SK-N-SH (cell line): ENCODE measurements at regions not wholly inside any gene's neighbourhood (a gene's known extent, or its start where the extent isn't known, plus 50 kb on each side); places are given as distances from the start of the nearest gene placed in this dataset.

Experiments used
- CTCF ChIA-PET: fragments of 300-600, 350-600 bp; formaldehyde crosslinking; extraction: SDS; loops from one replicate; lab custom pipeline; 2021; lab: Yijun Ruan, JAX
- POLR2A ChIA-PET: fragments of 350-600 bp; sonication (Branson Sonifier 250); formaldehyde crosslinking; extraction: SDS; loops from one replicate; lab custom pipeline; 2020; ENCODE audit warnings: antibody characterized with exemption, inconsistent platforms; lab: Yijun Ruan, JAX
- DNase-seq: peaks from one replicate; pipeline ENCODE4 v3.0.0; 2012
- H2AFZ ChIP-seq: fragments of 200-600 bp; sonication (generic); 2 replicates; pipeline ENCODE4 v1.8.1; 2016; ENCODE audit warnings: antibody characterized with exemption, mild to moderate bottlenecking, low read depth
- H3F3A ChIP-seq: fragments of 200-600 bp; sonication (generic); replicated peaks from 2 replicates; pipeline ENCODE3; 2016; ENCODE audit warnings: antibody characterized with exemption, mild to moderate bottlenecking; ENCODE audit not compliant: insufficient read depth
- H3K27ac ChIP-seq, 2 experiments: fragments of 200-500 bp in 1 of 2; fragments of 200-600 bp in 1 of 2; sonication (Bioruptor generic) in 1 of 2; sonication (generic), shearing (Covaris generic) in 1 of 2; 2 replicates each; pipeline versions ENCODE4 v1.5.1 to v1.6.1; 2014 to 2016; ENCODE audit warnings: low read depth in 2 of 2, inconsistent platforms in 1 of 2, low read length in 1 of 2, mild to moderate bottlenecking in 1 of 2, mixed read lengths in 1 of 2
- H3K27me3 ChIP-seq: fragments of 200-600 bp; sonication (generic), shearing (Covaris generic); 2 replicates; pipeline ENCODE4 v1.6.1; 2016; ENCODE audit warnings: mixed run types; ENCODE audit not compliant: insufficient read depth
- H3K36me3 ChIP-seq, 2 experiments: fragments of 200-500 bp in 1 of 2; fragments of 200-600 bp in 1 of 2; sonication (Bioruptor generic) in 1 of 2; sonication (generic) in 1 of 2; replicated peaks in 1 of 2; 2 replicates each; pipeline versions ENCODE3 to v1.5.1; 2014 to 2016; ENCODE audit warnings: low read length in 1 of 2, mild to moderate bottlenecking in 1 of 2; ENCODE audit not compliant: insufficient read depth in 2 of 2, control insufficient read depth in 1 of 2
- H3K4me1 ChIP-seq, 2 experiments: fragments of 200-500 bp in 1 of 2; fragments of 200-600 bp in 1 of 2; sonication (Bioruptor generic) in 1 of 2; sonication (generic), shearing (Covaris generic) in 1 of 2; 2 replicates each; pipeline versions ENCODE4 v1.5.1 to v1.6.1; 2014 to 2016; ENCODE audit warnings: low read depth in 1 of 2, low read length in 1 of 2, mixed run types in 1 of 2; ENCODE audit not compliant: insufficient read depth in 2 of 2, control insufficient read depth in 1 of 2
- H3K4me2 ChIP-seq: fragments of 200-600 bp; sonication (generic), shearing (Covaris generic); 2 replicates; pipeline ENCODE4 v1.6.1; 2017; ENCODE audit warnings: mixed run types
- H3K4me3 ChIP-seq, 2 experiments: fragments of 200-500 bp in 1 of 2; fragments of 200-600 bp in 1 of 2; sonication (Bioruptor generic) in 1 of 2; sonication (generic), shearing (Covaris generic) in 1 of 2; 2 replicates each; pipeline versions ENCODE4 v1.5.1 to v1.8.1; 2014 to 2016; ENCODE audit warnings: low read depth in 2 of 2, inconsistent platforms in 1 of 2, low read length in 1 of 2, mild to moderate bottlenecking in 1 of 2, mixed read lengths in 1 of 2, moderate library complexity in 1 of 2
- H3K79me2 ChIP-seq: fragments of 200-600 bp; sonication (generic); 2 replicates; pipeline ENCODE4 v1.8.1; 2017; ENCODE audit warnings: mild to moderate bottlenecking; ENCODE audit not compliant: insufficient read depth
- H3K9ac ChIP-seq: fragments of 200-600 bp; sonication (generic); 2 replicates; pipeline ENCODE4 v1.6.1; 2017; ENCODE audit warnings: mixed run types
- H3K9me2 ChIP-seq: fragments of 200-600 bp; sonication (generic); 2 replicates; pipeline ENCODE4 v1.6.1; 2017; ENCODE audit warnings: mixed run types
- H3K9me3 ChIP-seq: fragments of 200-600 bp; sonication (generic); 2 replicates; pipeline ENCODE4 v1.6.1; 2017; ENCODE audit warnings: mixed run types, mild to moderate bottlenecking, moderate library complexity
- H4K20me1 ChIP-seq: fragments of 200-600 bp; sonication (generic); 2 replicates; pipeline ENCODE4 v1.6.1; 2017; ENCODE audit warnings: mild to moderate bottlenecking, mixed run types; ENCODE audit not compliant: insufficient read depth
- ELF1 ChIP-seq: IDR thresholded peaks from 2 replicates; pipeline ENCODE4 v1.4.0; 2012
- EP300 ChIP-seq, 2 experiments: IDR thresholded peaks; 2 replicates each; pipeline versions ENCODE4 v1.4.0 to v1.6.1; 2012; ENCODE audit warnings: borderline replicate concordance in 1 of 2, low read depth in 1 of 2, low read length in 1 of 2
- FOXM1 ChIP-seq: IDR thresholded peaks from 2 replicates; pipeline ENCODE4 v1.4.0; 2012; ENCODE audit warnings: low read depth, mild to moderate bottlenecking
- GATA2 ChIP-seq: sonication (generic); formaldehyde crosslinking; IDR thresholded peaks from 2 replicates; pipeline ENCODE4 v1.5.0; 2020; ENCODE audit warnings: mild to moderate bottlenecking, missing genetic modification reagents
- MXI1 ChIP-seq: IDR thresholded peaks from 2 replicates; pipeline ENCODE4 v1.6.1; 2012; ENCODE audit warnings: mild to moderate bottlenecking, low read depth, low read length, improper control_type of control experiment
- RFX5 ChIP-seq: IDR thresholded peaks from 2 replicates; pipeline ENCODE4 v1.6.1; 2012; ENCODE audit warnings: mild to moderate bottlenecking, improper control_type of control experiment, low read length
- WGBS: methylation state at CpG from one replicate; pipeline ENCODE4 v1.1.6; 2017; ENCODE audit warnings: low lambda C conversion rate; 5-methylcytosine and 5-hydroxymethylcytosine counted together
- TF ChIP-seq, protein P1 (sequence below): IDR thresholded peaks from 2 replicates; pipeline ENCODE4 v1.4.0; 2012; ENCODE audit warnings: low read depth, borderline replicate concordance
- TF ChIP-seq, protein P2 (sequence below): fragments of 150-350 bp; IDR thresholded peaks from 2 replicates; pipeline ENCODE4 v1.6.1; 2016; ENCODE audit warnings: mild to moderate bottlenecking, low read depth, low read length

DNA sequence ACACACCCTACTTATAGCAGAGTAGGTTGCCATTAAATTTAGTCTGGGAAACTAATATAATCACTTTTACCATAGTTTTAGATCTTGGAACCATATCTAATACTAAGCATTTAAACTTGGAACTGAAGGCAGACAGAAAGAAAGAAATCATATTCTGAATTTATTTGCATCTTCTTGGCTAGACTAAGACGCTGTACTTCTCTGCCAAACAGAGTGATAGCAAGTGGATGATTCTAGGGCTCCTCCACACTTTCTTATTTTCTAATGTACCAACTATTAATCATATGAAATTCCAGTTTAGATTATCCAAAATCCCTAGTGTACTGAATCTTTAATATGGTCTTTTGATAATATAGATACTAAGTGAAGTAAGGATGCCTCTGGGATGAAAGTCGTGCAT is 277.0 kb downstream of the CENPW start:
- Histone ChIP-seq H3K4me1 (no peaks in the 10 kb centered on the region), H3K4me3 (no peak overlapping the region), H2AFZ (no peak overlapping the region), H3F3A (no peaks in the 10 kb centered on the region), H3K36me3 (no peaks in the 10 kb centered on the region), H3K4me2 (no peak overlapping the region), H3K79me2 (no peaks in the 10 kb centered on the region), H3K27ac (no peak overlapping the region), H4K20me1 (no peaks in the 10 kb centered on the region)
- no peak for DNase-seq
- WGBS: 10% methylated on average over 2 of the region's 2 CpGs
- TF ChIP-seq FOXM1 (no peak), GATA2 (CRISPR knock-in tag) (no peak)
- TF ChIP-seq, protein P1, sequence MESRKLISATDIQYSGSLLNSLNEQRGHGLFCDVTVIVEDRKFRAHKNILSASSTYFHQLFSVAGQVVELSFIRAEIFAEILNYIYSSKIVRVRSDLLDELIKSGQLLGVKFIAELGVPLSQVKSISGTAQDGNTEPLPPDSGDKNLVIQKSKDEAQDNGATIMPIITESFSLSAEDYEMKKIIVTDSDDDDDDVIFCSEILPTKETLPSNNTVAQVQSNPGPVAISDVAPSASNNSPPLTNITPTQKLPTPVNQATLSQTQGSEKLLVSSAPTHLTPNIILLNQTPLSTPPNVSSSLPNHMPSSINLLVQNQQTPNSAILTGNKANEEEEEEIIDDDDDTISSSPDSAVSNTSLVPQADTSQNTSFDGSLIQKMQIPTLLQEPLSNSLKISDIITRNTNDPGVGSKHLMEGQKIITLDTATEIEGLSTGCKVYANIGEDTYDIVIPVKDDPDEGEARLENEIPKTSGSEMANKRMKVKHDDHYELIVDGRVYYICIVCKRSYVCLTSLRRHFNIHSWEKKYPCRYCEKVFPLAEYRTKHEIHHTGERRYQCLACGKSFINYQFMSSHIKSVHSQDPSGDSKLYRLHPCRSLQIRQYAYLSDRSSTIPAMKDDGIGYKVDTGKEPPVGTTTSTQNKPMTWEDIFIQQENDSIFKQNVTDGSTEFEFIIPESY: no peak
- TF ChIP-seq, all 33 proteins: peak for 0
- no peaks in the 10 kb centered on the region for H3K27me3 ChIP-seq
- ChIA-PET CTCF (interaction anchor here (1.8 kb wide), 1 partner anchor 10 kb away, joined by 5 read pairs; no protein-coding TSS in a partner anchor), POLR2A (no interaction called here)
- no peaks in the 10 kb centered on the region for H3K9me2 ChIP-seq
- H3K9ac ChIP-seq: no peak overlapping the region
- H3K9me3 ChIP-seq: no peaks in the 10 kb centered on the region

DNA sequence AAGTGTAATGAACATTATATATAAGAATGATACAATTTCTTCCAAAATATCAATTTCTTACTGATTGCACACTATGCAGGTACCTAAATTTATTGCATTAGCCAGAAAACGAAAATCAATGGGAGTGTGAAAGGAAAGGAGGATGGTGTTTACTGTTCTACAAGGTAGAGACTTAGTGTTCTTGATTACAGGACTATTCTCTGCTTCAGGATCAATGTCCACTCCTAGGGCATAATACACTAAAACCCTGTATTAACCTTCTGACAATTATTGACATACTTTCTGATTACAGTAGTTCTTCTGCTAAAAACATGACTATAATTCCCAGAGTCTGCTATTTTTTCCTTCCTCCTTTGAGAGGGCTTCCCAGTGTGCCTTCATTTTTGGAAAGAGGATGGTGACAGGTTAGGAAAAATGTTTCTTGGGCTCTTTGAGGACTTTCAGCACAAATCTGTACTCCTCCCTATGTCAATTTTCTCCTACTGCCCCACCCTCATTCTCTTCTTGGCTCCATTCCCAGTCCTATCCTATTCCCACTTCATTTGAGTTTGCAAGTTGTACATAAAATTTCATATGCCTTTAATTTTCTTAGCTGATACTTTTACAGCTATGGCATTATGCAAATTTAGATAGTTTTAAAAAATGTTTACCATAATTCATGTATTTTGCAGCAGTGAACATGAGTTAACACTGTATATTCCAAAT is 278.9 kb downstream of the CENPW start:
- H3K4me1 ChIP-seq: no peaks in the 10 kb centered on the region
- H4K20me1 ChIP-seq: no peaks in the 10 kb centered on the region
- no peaks in the 10 kb centered on the region for H3F3A ChIP-seq
- H3K4me2 ChIP-seq: no peak overlapping the region
- CTCF ChIA-PET: interaction anchor here (0.6 to 1.3 kb wide), 2 partner anchors 19 to 624 kb away, joined by 3 to 5 read pairs; no protein-coding TSS in a partner anchor
- no peak for DNase-seq
- WGBS: 7% methylated on average over 1 of the region's 1 CpG
- TF ChIP-seq EP300 (IDR thresholded peaks at IDR 0.05; ENCODE audit: borderline replicate concordance in 1 of 2, low read depth in 1 of 2, low read length in 1 of 2) (no peak), RFX5 (no peak), ELF1 (no peak), MXI1 (no peak)
- TF ChIP-seq, protein P2, sequence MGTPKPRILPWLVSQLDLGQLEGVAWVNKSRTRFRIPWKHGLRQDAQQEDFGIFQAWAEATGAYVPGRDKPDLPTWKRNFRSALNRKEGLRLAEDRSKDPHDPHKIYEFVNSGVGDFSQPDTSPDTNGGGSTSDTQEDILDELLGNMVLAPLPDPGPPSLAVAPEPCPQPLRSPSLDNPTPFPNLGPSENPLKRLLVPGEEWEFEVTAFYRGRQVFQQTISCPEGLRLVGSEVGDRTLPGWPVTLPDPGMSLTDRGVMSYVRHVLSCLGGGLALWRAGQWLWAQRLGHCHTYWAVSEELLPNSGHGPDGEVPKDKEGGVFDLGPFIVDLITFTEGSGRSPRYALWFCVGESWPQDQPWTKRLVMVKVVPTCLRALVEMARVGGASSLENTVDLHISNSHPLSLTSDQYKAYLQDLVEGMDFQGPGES: no peak
- H3K9me2 ChIP-seq: no peaks in the 10 kb centered on the region
- H2AFZ ChIP-seq: no peak overlapping the region
- H3K27me3 ChIP-seq: no peaks in the 10 kb centered on the region
- no peaks in the 10 kb centered on the region for H3K9me3 ChIP-seq
- H3K27ac ChIP-seq: no peak overlapping the region
- H3K36me3 ChIP-seq: no peaks in the 10 kb centered on the region
- H3K79me2 ChIP-seq: no peaks in the 10 kb centered on the region
- H3K4me3 ChIP-seq: no peak overlapping the region
- H3K9ac ChIP-seq: no peak overlapping the region
- POLR2A ChIA-PET: no interaction called here
